ENCODE measurements at regions not wholly inside any gene's neighbourhood (a gene's known extent, or its start where the extent isn't known, plus 50 kb on each side); places are given as distances from the start of the nearest gene placed in this dataset.

DNA sequence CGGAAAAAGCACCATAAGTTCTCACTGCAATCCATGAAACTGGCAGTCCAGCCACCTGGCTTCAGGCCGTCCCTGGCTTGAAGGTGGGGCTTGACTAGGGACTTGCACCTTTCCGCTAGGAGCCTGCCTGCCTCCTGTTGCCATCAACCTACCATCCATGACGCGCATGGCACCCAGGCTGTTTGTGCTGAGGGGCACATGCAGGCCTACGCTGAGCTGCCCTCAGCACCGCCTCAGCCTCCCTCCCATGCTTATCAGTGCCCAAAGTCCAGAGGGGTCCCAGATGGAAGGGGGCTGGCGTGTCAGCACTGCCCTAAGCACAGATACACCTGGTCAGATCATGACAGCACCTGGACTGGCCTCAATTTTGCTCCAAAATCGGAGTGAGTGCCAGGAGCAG is 190.2 kb upstream of the LYPLAL1 start:
- no peaks in the 10 kb centered on the region for H3F3A ChIP-seq (ENCODE audit: insufficient read depth)
- no peak overlapping the region for H3K9ac ChIP-seq (ENCODE audit: low read length)
- H3K36me3 ChIP-seq (ENCODE audit: low read length) = no peaks in the 10 kb centered on the region
- H2AFZ ChIP-seq (ENCODE audit: low read depth, low read length, severe bottlenecking) = no peak overlapping the region
- no peak overlapping the region for H3K27ac ChIP-seq (ENCODE audit: low read depth, low read length)
- no peak for TF ChIP-seq EZH2phosphoT487 (conservative IDR thresholded peaks at IDR 0.05; ENCODE audit: low read length)
- TF ChIP-seq, protein P1, sequence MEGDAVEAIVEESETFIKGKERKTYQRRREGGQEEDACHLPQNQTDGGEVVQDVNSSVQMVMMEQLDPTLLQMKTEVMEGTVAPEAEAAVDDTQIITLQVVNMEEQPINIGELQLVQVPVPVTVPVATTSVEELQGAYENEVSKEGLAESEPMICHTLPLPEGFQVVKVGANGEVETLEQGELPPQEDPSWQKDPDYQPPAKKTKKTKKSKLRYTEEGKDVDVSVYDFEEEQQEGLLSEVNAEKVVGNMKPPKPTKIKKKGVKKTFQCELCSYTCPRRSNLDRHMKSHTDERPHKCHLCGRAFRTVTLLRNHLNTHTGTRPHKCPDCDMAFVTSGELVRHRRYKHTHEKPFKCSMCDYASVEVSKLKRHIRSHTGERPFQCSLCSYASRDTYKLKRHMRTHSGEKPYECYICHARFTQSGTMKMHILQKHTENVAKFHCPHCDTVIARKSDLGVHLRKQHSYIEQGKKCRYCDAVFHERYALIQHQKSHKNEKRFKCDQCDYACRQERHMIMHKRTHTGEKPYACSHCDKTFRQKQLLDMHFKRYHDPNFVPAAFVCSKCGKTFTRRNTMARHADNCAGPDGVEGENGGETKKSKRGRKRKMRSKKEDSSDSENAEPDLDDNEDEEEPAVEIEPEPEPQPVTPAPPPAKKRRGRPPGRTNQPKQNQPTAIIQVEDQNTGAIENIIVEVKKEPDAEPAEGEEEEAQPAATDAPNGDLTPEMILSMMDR (IDR thresholded peaks at IDR 0.05; ENCODE audit: insufficient read depth, low read length, poor library complexity, severe bottlenecking) = no peak
- H3K79me2 ChIP-seq (ENCODE audit: insufficient read depth, low read length) = no peaks in the 10 kb centered on the region
- no peaks in the 10 kb centered on the region for H3K9me3 ChIP-seq (ENCODE audit: insufficient read depth, low read length)
- no peak overlapping the region for H3K4me3 ChIP-seq (ENCODE audit: insufficient read depth, low read length, poor library complexity, severe bottlenecking)
- no peak overlapping the region for H3K4me2 ChIP-seq (ENCODE audit: low read depth, low read length, poor library complexity, severe bottlenecking)
- no peaks in the 10 kb centered on the region for H3K27me3 ChIP-seq (ENCODE audit: low read length)
- H3K9me2 ChIP-seq (replicated peaks; ENCODE audit: insufficient read depth, low read length) = no peaks in the 10 kb centered on the region
- no peaks in the 10 kb centered on the region for H4K20me1 ChIP-seq (ENCODE audit: low read depth, low read length)

DNA sequence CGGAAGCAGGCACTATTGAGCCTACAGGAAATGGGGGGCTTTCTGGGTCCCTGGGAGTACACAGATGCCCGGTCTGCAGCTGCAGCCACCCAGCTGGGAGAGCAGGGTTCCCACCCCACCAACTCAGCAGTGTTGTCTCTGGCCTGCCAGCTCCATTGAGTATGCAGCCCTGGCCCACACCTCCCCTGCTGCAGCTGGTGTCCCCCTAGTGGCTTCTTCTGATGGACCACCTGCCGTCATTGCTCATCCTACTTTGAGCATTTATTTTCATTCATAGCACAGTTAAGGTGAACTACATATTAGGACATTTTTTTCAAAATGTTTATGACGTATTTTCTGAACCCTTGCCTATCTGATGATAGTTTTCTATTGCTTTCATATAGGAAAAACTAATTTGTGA is 189.8 kb upstream of the LYPLAL1 start:
- TF ChIP-seq, protein P1 (IDR thresholded peaks at IDR 0.05; ENCODE audit: insufficient read depth, low read length, poor library complexity, severe bottlenecking) = no peak
- no peak for TF ChIP-seq EZH2phosphoT487 (conservative IDR thresholded peaks at IDR 0.05; ENCODE audit: low read length)
- no peaks in the 10 kb centered on the region for H3K27me3 ChIP-seq (ENCODE audit: low read length)
- no peak overlapping the region for H3K27ac ChIP-seq (ENCODE audit: low read depth, low read length)
- H3K9me3 ChIP-seq (ENCODE audit: insufficient read depth, low read length) = no peaks in the 10 kb centered on the region
- H3K36me3 ChIP-seq (ENCODE audit: low read length) = no peaks in the 10 kb centered on the region
- H3K9ac ChIP-seq (ENCODE audit: low read length) = no peak overlapping the region
- no peaks in the 10 kb centered on the region for H3K79me2 ChIP-seq (ENCODE audit: insufficient read depth, low read length)
- H4K20me1 ChIP-seq (ENCODE audit: low read depth, low read length) = no peaks in the 10 kb centered on the region
- no peak overlapping the region for H3K4me3 ChIP-seq (ENCODE audit: insufficient read depth, low read length, poor library complexity, severe bottlenecking)
- no peak overlapping the region for H2AFZ ChIP-seq (ENCODE audit: low read depth, low read length, severe bottlenecking)
- H3K9me2 ChIP-seq (replicated peaks; ENCODE audit: insufficient read depth, low read length) = no peaks in the 10 kb centered on the region
- H3F3A ChIP-seq (ENCODE audit: insufficient read depth) = no peaks in the 10 kb centered on the region
- H3K4me2 ChIP-seq (ENCODE audit: low read depth, low read length, poor library complexity, severe bottlenecking) = no peak overlapping the region

DNA sequence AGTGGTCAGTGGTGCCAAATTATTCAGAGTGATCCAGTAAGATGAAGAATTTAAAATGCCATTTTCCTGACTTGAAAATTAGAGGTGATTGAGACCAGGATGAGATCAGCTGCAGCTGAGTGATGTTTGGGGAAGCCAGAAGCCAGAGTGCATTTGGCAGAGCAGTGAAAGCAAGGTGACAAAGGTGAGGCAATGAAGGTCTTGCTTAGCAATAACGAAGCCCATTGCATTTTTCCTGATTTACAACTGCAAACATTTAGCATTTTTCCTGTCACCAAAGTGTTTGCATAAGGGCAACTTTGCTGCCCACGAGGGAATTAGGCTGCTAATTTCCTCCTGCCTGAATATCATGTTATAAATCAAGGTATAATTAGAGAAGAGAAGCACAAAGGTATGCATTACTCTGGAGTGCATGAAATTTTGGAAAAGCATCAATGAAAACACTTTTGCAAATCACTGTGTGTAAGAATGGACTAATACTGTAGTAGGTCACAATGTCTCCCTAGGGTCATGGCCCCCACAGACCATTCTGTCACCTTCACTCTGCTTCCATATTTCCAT is 188.2 kb upstream of the LYPLAL1 start:
- Histone ChIP-seq H3K79me2 (ENCODE audit: insufficient read depth, low read length) (no peaks in the 10 kb centered on the region), H3K27me3 (ENCODE audit: low read length) (no peaks in the 10 kb centered on the region), H3K9ac (ENCODE audit: low read length) (no peak overlapping the region), H4K20me1 (ENCODE audit: low read depth, low read length) (no peaks in the 10 kb centered on the region), H3K4me3 (ENCODE audit: insufficient read depth, low read length, poor library complexity, severe bottlenecking) (no peak overlapping the region), H3F3A (ENCODE audit: insufficient read depth) (no peaks in the 10 kb centered on the region), H3K9me2 (replicated peaks; ENCODE audit: insufficient read depth, low read length) (no peaks in the 10 kb centered on the region), H3K9me3 (ENCODE audit: insufficient read depth, low read length) (no peaks in the 10 kb centered on the region), H2AFZ (ENCODE audit: low read depth, low read length, severe bottlenecking) (no peak overlapping the region), H3K4me2 (ENCODE audit: low read depth, low read length, poor library complexity, severe bottlenecking) (no peak overlapping the region), H3K27ac (ENCODE audit: low read depth, low read length) (no peak overlapping the region), H3K36me3 (ENCODE audit: low read length) (no peaks in the 10 kb centered on the region)
- TF ChIP-seq, protein P1 (IDR thresholded peaks at IDR 0.05; ENCODE audit: insufficient read depth, low read length, poor library complexity, severe bottlenecking) = no peak
- no peak for TF ChIP-seq EZH2phosphoT487 (conservative IDR thresholded peaks at IDR 0.05; ENCODE audit: low read length)
